ENCODE measurements at regions not wholly inside any gene's neighbourhood (a gene's known extent, or its start where the extent isn't known, plus 50 kb on each side); places are given as distances from the start of the nearest gene placed in this dataset.

DNA sequence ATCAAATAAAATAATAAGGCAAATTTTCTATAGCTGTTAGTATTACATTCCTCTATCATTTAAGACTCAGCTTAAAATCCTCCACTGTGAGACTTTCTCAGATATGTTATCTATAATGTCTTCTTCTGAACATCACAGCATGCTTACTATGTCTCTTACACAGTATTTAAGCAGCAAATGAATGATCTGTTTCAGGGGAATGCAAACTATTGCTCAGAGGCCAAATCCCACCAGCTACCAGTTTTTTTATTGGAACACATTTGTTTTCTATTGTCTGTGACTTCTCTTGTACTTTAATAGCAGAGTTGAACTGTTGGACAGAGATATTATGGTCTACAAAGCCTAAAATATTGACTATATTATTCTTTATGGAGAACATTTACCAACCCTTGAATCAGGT is 59.6 kb downstream of the C3orf38 start:
- H3K4me3 ChIP-seq (ENCODE audit: low read length in 2 of 2), result no peak overlapping the region
- no peaks in the 10 kb centered on the region for H3K27me3 ChIP-seq (ENCODE audit: control insufficient read depth in 1 of 2, insufficient read depth in 2 of 2, low read length in 2 of 2)
- no peak overlapping the region for H3K9ac ChIP-seq (ENCODE audit: low read length in 2 of 2)
- no peaks in the 10 kb centered on the region for H3K36me3 ChIP-seq (ENCODE audit: control insufficient read depth in 2 of 2, insufficient read depth in 2 of 2, low read length in 2 of 2)
- no peaks in the 10 kb centered on the region for H3K4me1 ChIP-seq (ENCODE audit: control insufficient read depth, insufficient read depth, low read length)
- H3K27ac ChIP-seq (ENCODE audit: low read length), result no peak overlapping the region
- H3K9me3 ChIP-seq (ENCODE audit: control insufficient read depth in 2 of 2, low read length in 2 of 2), result no peaks in the 10 kb centered on the region

DNA sequence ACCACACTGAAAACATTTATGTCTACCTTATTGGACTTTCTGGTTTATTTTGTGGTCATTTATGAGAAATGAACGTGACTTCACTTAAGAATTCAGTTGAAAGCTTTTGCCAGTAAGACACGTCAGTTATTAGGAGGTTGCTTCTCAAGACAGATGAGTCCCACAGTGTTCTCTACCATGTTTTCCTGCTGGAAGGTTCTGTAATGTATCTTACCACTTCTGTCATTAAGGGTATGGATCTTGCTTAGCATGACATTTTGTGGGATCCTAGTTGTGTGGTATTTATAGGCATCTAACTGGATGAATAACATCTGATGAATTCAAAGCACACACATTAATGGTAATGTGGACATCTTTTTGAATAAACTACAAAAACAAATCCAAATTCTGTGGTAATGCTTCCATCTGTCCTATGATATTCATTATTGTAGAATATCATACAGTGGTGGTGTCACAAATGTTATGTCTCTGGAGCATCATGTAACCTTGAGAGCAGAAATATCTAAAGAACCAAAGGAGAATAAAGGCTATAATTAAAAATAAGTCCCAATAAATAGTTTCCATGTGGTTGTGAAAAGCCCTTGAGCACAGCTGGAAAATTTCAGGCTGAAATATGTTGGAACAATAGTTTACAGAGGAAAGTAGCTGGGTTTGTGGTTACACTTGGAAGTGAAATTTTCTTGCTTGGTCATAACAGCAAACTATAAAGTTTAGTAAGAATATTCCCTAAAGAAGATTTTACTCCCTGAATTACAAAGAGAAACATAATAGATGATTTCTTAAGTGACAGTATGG is 61.5 kb downstream of the C3orf38 start:
- no peaks in the 10 kb centered on the region for H3K36me3 ChIP-seq (ENCODE audit: control insufficient read depth in 2 of 2, insufficient read depth in 2 of 2, low read length in 2 of 2)
- H3K4me1 ChIP-seq (ENCODE audit: control insufficient read depth, insufficient read depth, low read length), result no peaks in the 10 kb centered on the region
- H3K4me3 ChIP-seq (ENCODE audit: low read length in 2 of 2), result no peak overlapping the region
- no peaks in the 10 kb centered on the region for H3K27me3 ChIP-seq (ENCODE audit: control insufficient read depth in 1 of 2, insufficient read depth in 2 of 2, low read length in 2 of 2)
- no peaks in the 10 kb centered on the region for H3K9me3 ChIP-seq (ENCODE audit: control insufficient read depth in 2 of 2, low read length in 2 of 2)
- no peak overlapping the region for H3K27ac ChIP-seq (ENCODE audit: low read length)
- no peak overlapping the region for H3K9ac ChIP-seq (ENCODE audit: low read length in 2 of 2)

DNA sequence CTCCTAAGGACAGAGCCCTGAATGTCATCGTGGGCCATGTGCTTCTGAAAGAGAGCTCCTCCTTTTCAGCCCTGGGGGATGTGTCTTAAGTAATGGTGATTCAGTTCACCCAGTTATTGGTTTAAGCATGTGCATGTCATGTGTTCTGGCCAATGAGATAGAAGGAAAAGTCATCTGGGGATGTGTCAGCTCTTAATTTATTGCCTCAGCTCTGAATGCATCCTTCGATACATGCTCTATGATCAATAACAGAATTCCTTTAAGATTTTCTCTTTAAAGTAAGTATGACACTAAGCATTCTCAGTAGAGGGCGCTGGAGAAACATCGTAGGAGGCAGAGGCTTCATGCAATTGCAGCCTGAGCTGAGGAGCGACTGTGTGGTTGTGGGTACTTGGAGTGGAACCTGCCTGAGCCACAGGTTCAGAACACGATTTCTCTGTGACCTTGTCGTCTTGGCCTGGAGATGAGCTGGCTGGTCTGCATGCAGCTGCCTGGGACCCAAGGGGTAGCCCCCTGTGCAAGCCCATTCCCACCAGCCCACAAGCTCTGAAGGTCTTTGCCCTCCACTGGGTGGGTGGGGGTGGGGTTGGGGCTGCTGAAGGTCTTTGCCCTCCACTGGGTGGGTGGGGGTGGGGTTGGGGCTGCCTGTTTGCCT is 69.5 kb downstream of the C3orf38 start:
- Histone ChIP-seq H3K36me3 (ENCODE audit: control insufficient read depth in 2 of 2, insufficient read depth in 2 of 2, low read length in 2 of 2) (no peaks in the 10 kb centered on the region), H3K9ac (ENCODE audit: low read length in 2 of 2) (no peak overlapping the region), H3K4me3 (ENCODE audit: low read length in 2 of 2) (no peak overlapping the region), H3K27ac (ENCODE audit: low read length) (no peak overlapping the region), H3K9me3 (ENCODE audit: control insufficient read depth in 2 of 2, low read length in 2 of 2) (no peaks in the 10 kb centered on the region), H3K27me3 (ENCODE audit: control insufficient read depth in 1 of 2, insufficient read depth in 2 of 2, low read length in 2 of 2) (no peaks in the 10 kb centered on the region), H3K4me1 (ENCODE audit: control insufficient read depth, insufficient read depth, low read length) (no peaks in the 10 kb centered on the region)

DNA sequence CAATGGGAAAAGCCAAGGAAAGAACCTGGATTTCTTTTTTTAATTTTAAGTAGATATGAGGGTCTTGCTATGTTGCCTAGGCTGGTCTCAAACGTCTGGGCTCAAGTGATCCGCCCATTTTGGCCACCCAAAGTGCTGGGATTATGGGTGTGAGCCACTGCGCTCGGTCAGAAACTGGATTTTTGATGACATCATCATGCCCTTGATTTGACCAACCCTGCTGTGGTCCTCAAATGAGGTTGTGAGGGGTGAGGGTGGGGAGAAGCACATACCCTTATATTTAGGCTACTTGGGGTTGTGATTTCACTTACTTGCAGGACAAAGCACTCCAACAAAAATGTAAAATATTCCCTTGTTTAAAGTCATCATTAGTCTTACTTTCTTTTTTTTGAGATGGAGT is 70.4 kb downstream of the C3orf38 start:
- H3K27me3 ChIP-seq (ENCODE audit: control insufficient read depth in 1 of 2, insufficient read depth in 2 of 2, low read length in 2 of 2), result no peaks in the 10 kb centered on the region
- H3K36me3 ChIP-seq (ENCODE audit: control insufficient read depth in 2 of 2, insufficient read depth in 2 of 2, low read length in 2 of 2), result no peaks in the 10 kb centered on the region
- no peaks in the 10 kb centered on the region for H3K4me1 ChIP-seq (ENCODE audit: control insufficient read depth, insufficient read depth, low read length)
- no peak overlapping the region for H3K4me3 ChIP-seq (ENCODE audit: low read length in 2 of 2)
- H3K9ac ChIP-seq (ENCODE audit: low read length in 2 of 2), result no peak overlapping the region
- H3K27ac ChIP-seq (ENCODE audit: low read length), result no peak overlapping the region
- no peaks in the 10 kb centered on the region for H3K9me3 ChIP-seq (ENCODE audit: control insufficient read depth in 2 of 2, low read length in 2 of 2)

DNA sequence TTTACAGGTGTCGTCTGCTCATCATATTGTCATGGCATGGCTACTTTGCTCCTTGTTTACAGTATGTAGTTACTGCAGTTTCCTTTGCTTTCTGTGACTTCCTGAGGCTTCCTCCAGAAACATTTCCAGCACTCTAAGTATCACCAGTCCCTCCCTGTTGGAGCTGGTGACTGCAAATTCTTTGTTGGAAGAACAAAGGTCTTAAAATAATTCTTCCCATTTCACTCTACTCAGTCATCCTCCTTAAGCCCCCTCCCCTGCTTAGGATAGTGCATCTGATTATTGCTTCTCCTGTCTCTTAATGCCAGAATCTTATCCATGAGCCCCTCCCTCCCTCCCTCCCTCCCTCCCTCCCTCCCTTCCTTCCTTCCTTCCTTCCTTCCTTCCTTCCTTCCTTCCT is 72.0 kb downstream of the C3orf38 start:
- Histone ChIP-seq H3K9ac (ENCODE audit: low read length in 2 of 2) (no peak overlapping the region), H3K4me3 (ENCODE audit: low read length in 2 of 2) (no peak overlapping the region), H3K36me3 (ENCODE audit: control insufficient read depth in 2 of 2, insufficient read depth in 2 of 2, low read length in 2 of 2) (no peaks in the 10 kb centered on the region)

DNA sequence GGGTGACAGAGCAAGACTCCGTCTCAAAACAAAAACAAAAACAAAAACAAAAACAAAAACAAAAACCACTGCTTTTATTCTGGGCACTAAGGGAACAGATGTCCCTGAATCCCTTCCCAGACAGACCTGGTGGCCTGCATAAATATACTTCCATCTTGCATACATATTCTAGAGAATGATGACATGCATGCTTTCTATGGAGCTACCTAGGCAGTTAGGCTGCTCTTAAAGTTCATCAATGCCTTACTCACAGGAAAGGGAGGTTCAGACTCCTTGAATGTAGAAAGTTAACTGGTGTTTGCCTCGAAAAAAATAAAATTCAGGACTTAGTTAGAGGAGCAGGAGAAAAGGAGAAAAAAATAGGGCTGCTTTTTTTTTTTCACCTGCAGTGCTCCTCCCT is 72.6 kb downstream of the C3orf38 start:
- no peak overlapping the region for H3K9ac ChIP-seq (ENCODE audit: low read length in 2 of 2)
- H3K36me3 ChIP-seq (ENCODE audit: control insufficient read depth in 2 of 2, insufficient read depth in 2 of 2, low read length in 2 of 2), result no peaks in the 10 kb centered on the region
- H3K4me1 ChIP-seq (ENCODE audit: control insufficient read depth, insufficient read depth, low read length), result no peaks in the 10 kb centered on the region
- no peak overlapping the region for H3K27ac ChIP-seq (ENCODE audit: low read length)
- no peaks in the 10 kb centered on the region for H3K9me3 ChIP-seq (ENCODE audit: control insufficient read depth in 2 of 2, low read length in 2 of 2)
- H3K4me3 ChIP-seq (ENCODE audit: low read length in 2 of 2), result no peak overlapping the region
- H3K27me3 ChIP-seq (ENCODE audit: control insufficient read depth in 1 of 2, insufficient read depth in 2 of 2, low read length in 2 of 2), result no peaks in the 10 kb centered on the region

More for the DNA sequence above, 72.0 kb downstream of the C3orf38 start:
- H3K27ac ChIP-seq (ENCODE audit: low read length), result no peak overlapping the region
- no peaks in the 10 kb centered on the region for H3K4me1 ChIP-seq (ENCODE audit: control insufficient read depth, insufficient read depth, low read length)
- H3K27me3 ChIP-seq (ENCODE audit: control insufficient read depth in 1 of 2, insufficient read depth in 2 of 2, low read length in 2 of 2), result no peaks in the 10 kb centered on the region
- no peaks in the 10 kb centered on the region for H3K9me3 ChIP-seq (ENCODE audit: control insufficient read depth in 2 of 2, low read length in 2 of 2)

DNA sequence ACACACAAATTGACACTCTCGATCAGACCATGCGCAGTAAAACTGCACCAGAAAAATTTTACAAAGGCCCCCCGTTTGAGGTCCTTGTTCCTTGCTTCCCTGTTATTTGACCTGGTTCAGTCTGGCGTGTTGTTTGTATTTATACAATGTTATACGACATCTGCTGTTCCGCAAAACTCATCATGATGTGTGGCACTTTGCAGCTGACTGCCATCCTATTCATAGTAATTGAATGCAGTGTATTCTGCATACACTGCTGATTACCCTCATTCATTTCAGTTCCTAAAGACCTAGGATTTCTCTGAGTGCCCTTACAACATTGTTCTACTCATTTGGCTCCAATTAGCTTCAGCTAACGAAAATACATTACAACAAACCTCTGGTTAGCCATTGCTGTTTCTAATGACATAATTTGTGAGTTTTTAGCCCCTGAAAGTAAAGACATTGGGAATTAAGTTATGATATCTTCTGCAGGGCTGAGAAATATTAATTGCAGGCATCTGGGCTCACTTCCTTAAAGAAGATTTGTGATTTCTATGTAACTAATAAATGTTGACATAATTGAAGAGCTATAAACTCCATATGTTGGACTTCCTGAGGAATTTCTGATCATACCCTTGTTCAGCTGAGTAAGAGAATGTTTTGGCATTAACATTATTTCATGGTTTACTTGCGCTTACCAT is 75.7 kb downstream of the C3orf38 start:
- no peak overlapping the region for H3K9ac ChIP-seq (ENCODE audit: low read length in 2 of 2)
- no peaks in the 10 kb centered on the region for H3K36me3 ChIP-seq (ENCODE audit: control insufficient read depth in 2 of 2, insufficient read depth in 2 of 2, low read length in 2 of 2)
- H3K27me3 ChIP-seq (ENCODE audit: control insufficient read depth in 1 of 2, insufficient read depth in 2 of 2, low read length in 2 of 2), result no peaks in the 10 kb centered on the region
- H3K9me3 ChIP-seq (ENCODE audit: control insufficient read depth in 2 of 2, low read length in 2 of 2), result no peaks in the 10 kb centered on the region
- no peak overlapping the region for H3K27ac ChIP-seq (ENCODE audit: low read length)
- H3K4me3 ChIP-seq (ENCODE audit: low read length in 2 of 2), result no peak overlapping the region
- no peaks in the 10 kb centered on the region for H3K4me1 ChIP-seq (ENCODE audit: control insufficient read depth, insufficient read depth, low read length)

DNA sequence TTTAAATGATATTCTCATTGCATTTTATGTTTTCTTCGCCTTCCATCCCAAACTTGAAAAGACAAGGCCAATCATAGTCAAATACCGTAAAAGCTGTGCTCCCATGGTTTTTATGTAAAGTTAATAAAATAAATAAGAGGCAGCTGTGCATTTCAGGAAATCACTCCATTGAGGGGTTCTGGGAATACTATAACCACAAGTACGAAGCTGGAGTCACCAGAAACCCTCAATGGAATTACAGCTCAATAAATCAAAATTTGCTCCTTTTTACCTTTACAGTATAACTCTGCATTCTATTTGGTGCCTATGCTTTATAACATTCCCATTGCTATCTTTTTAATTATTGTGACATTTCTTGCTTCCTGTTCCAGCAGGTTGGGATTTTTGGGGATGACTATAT is 77.2 kb downstream of the C3orf38 start:
- H3K27ac ChIP-seq (ENCODE audit: low read length), result no peak overlapping the region
- no peak overlapping the region for H3K9ac ChIP-seq (ENCODE audit: low read length in 2 of 2)
- H3K4me1 ChIP-seq (ENCODE audit: control insufficient read depth, insufficient read depth, low read length), result no peaks in the 10 kb centered on the region
- no peaks in the 10 kb centered on the region for H3K9me3 ChIP-seq (ENCODE audit: control insufficient read depth in 2 of 2, low read length in 2 of 2)
- no peaks in the 10 kb centered on the region for H3K27me3 ChIP-seq (ENCODE audit: control insufficient read depth in 1 of 2, insufficient read depth in 2 of 2, low read length in 2 of 2)
- no peaks in the 10 kb centered on the region for H3K36me3 ChIP-seq (ENCODE audit: control insufficient read depth in 2 of 2, insufficient read depth in 2 of 2, low read length in 2 of 2)
- no peak overlapping the region for H3K4me3 ChIP-seq (ENCODE audit: low read length in 2 of 2)

DNA sequence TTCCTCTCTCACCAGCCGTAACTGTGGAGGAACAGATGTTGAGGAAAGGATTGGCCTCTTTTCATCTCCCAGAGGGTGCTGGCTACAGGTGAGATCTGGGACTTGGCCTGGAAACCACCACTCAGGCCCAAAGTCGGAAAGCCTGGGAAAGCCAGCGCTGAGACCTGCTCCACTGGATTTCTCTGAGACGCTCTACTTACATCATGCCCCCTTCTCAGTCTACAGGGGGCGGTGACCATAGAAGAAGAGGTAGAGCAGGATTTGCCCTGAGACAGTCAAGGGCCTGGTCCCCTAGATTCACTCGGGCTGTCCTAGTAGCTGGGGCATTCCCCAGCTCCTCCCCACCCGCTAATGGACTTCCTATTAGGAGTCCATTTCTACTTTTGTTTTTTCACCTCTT is 80.9 kb downstream of the C3orf38 start:
- H3K36me3 ChIP-seq (ENCODE audit: control insufficient read depth in 2 of 2, insufficient read depth in 2 of 2, low read length in 2 of 2), result no peaks in the 10 kb centered on the region
- no peak overlapping the region for H3K4me3 ChIP-seq (ENCODE audit: low read length in 2 of 2)
- no peak overlapping the region for H3K27ac ChIP-seq (ENCODE audit: low read length)
- H3K4me1 ChIP-seq (ENCODE audit: control insufficient read depth, insufficient read depth, low read length), result no peaks in the 10 kb centered on the region
- no peaks in the 10 kb centered on the region for H3K9me3 ChIP-seq (ENCODE audit: control insufficient read depth in 2 of 2, low read length in 2 of 2)
- H3K9ac ChIP-seq (ENCODE audit: low read length in 2 of 2), result no peak overlapping the region
- H3K27me3 ChIP-seq (ENCODE audit: control insufficient read depth in 1 of 2, insufficient read depth in 2 of 2, low read length in 2 of 2), result no peaks in the 10 kb centered on the region

DNA sequence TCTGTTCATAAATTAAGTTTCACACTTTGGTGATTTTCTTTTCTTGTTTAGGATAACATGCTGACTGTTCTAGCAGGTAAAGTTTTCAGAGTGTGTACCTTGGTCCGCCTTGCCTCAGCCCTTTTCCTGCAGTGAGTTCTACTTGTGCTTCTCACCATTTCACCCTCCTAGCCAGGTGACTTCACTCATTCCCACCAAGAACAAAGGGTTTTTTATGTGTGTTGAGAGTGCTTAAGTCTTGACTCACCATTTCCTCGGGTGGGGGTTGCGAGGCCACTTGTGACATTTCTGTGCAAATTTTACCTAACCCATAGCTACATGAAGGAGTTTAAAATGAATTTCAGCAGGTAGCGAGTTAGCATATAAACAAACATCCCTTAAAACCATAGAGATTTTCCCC is 81.4 kb downstream of the C3orf38 start:
- Histone ChIP-seq H3K4me1 (ENCODE audit: control insufficient read depth, insufficient read depth, low read length) (no peaks in the 10 kb centered on the region), H3K9me3 (ENCODE audit: control insufficient read depth in 2 of 2, low read length in 2 of 2) (no peaks in the 10 kb centered on the region), H3K27me3 (ENCODE audit: control insufficient read depth in 1 of 2, insufficient read depth in 2 of 2, low read length in 2 of 2) (no peaks in the 10 kb centered on the region), H3K27ac (ENCODE audit: low read length) (no peak overlapping the region), H3K4me3 (ENCODE audit: low read length in 2 of 2) (no peak overlapping the region), H3K36me3 (ENCODE audit: control insufficient read depth in 2 of 2, insufficient read depth in 2 of 2, low read length in 2 of 2) (no peaks in the 10 kb centered on the region), H3K9ac (ENCODE audit: low read length in 2 of 2) (no peak overlapping the region)

DNA sequence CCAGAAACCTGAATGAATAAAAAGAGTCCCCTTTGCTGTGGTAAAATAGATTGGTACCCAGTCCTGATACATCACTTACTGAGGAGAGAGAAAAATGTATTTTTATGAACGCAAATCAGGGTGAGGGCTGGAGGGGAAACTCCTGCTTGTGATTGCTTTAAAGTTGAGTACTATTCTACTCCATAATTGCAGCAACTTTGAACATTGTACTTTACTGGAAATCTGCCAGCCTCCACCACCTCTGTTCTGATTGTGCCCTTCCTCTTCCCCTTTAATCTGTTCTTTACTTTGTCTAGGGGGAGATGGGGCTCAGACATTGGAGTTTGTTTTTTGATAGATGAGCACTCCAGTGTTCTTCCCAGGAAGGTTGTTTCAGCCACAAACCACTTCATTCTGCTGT is 81.9 kb downstream of the C3orf38 start:
- Histone ChIP-seq H3K27me3 (ENCODE audit: control insufficient read depth in 1 of 2, insufficient read depth in 2 of 2, low read length in 2 of 2) (no peaks in the 10 kb centered on the region), H3K4me1 (ENCODE audit: control insufficient read depth, insufficient read depth, low read length) (no peaks in the 10 kb centered on the region), H3K27ac (ENCODE audit: low read length) (no peak overlapping the region), H3K4me3 (ENCODE audit: low read length in 2 of 2) (no peak overlapping the region), H3K9ac (ENCODE audit: low read length in 2 of 2) (no peak overlapping the region), H3K36me3 (ENCODE audit: control insufficient read depth in 2 of 2, insufficient read depth in 2 of 2, low read length in 2 of 2) (no peaks in the 10 kb centered on the region), H3K9me3 (ENCODE audit: control insufficient read depth in 2 of 2, low read length in 2 of 2) (no peaks in the 10 kb centered on the region)
